ENCODE measurements at regions not wholly inside any gene's neighbourhood (a gene's known extent, or its start where the extent isn't known, plus 50 kb on each side); places are given as distances from the start of the nearest gene placed in this dataset.

DNA sequence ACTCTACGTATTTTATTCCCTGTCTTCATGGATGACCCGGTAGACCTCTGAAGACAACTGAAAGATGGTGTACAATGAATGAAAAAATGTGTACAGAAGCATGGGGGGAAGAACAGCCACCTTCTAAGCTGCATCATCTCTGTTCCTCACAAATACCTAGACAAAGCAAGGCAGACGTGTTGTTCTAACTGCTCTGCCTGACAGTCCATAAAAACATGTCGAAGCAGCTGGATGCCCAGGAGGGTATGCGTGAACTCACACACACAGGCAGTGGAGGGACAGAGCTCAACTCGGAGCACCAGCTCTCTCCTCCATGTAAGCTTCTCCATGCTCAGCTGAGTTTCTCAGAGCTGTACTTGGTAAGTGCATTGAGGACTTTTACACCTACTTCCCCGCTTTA, 327.4 kb downstream of the CTTN start:
- no peak for DNase-seq (ENCODE audit: low spot score)

DNA sequence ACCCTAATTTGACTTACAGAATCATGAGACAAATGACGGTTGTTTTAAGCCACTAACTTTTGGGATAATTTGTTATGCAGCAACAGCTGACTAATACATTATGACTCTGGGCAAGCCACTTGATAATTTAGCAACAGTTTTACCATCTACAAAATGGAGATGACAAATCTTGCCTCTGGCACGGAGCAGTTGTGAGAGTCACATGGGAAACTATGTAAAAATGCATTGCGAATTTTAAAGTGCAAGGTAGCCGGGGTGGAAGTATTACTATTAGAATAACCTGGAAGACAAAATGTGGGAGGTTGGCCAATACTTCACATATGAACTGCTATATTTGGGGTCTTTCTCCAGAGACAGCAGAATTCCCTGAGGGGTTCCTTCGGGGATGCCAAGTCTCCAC, 328.7 kb downstream of the CTTN start:
- DNase-seq (ENCODE audit: low spot score): no peak

DNA sequence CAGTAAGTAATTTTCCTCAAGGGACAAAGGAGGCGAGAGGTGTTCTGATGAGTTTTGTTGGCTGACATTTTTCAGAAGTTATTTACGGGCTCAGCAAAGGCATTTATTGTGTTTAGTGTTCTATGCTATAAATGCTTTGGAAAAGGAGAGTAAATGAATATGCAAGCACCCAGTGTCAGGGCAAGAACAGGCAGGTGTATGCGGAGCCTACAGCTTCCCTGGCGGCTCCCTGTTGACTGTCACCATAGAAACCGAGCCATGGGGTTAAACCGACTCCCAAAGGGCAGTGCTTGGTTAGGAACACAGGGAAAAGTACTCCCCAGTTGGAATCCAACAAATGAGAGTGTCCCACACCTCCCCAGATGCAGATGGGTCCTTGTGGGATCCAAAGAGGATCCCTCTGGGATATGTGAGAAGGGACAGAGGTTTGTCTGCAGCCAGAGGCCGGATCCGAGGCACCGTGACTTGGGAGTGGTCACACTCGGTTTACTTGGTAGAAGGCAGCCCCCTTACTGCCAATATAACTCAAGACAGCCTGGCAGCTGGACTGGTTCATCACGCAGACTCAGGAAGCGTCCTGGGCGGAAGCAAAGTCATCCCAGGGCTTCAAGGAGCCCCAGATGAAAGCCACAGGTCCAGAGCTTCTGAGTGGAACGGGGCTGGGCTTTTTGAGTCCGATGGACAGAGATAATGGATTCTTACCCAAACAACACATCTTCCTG, 329.7 kb downstream of the CTTN start:
- no peak for DNase-seq (ENCODE audit: low spot score)

DNA sequence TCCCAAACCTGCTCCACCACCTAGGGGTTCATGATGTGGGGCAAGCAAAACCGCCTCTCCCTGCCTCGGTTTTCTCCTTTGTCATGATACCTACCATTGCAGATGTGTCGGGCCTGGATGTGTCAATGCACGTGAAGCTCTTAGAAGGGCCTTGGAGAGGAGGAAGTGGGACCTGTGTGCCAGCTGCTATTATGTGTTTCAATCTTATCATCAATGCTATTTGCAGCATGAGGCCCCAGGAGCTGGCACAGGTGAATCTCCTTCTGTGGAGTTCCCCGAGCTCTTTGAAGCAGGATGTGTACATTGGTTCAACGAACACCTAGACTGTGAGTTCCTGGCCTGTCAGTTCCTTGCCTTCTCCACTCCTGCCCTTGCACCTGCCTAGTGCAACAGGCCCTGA, 331.6 kb downstream of the CTTN start:
- no peak for DNase-seq (ENCODE audit: low spot score)

DNA sequence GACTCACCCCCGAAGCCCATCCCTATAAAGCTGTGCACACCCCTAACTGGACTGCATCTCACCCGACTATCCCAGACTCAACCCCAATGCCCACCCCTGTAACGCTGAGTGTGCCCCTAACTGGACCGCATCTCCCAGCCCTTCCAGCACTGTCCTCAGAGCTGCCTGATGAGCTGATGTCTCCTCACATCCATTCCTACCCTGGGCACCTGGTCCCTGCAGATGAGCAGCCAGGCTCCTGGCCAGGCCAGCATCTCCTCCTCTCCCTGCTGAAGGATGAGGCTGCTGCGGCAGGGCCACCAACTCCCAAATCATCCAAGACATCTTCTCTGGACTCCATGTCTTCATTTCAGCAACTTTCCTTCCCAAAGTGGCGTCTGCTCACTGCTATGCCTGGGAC, 332.1 kb downstream of the CTTN start:
- DNase-seq (ENCODE audit: low spot score): no peak

DNA sequence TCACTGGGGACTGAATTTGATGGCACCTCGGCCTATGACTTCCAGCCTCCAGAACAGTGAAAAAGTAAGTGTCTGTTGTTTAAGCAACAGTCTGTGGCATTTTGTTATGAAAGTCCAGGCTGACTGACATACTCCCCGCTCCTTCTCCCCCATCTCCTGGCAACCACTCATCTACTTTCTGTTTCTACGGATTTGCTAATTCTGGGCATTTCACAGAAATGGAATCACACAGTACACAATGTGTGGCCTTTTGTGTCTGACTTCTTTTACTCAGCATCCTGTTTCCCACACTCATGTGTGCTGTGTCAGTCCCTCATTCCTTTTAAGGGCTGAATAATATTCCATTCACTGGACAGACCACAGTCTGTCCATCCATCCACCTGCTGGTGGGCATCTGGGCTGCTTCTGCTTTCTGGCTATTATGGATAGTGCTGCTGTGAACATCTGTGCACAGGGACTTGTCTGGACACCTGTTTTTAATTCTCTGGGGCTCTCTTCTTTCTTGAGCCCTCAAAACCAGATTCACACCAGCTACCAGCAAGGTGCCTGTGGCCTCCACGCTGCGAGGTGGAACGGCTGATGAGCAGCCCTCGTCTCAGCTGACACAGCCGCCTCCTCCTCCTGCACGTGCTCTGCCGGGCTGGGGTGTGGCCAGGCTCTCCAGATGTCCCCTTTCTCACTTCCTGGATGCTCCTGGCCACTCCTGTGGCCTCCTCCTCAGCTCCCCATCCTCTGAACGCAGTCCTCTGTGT, 333.1 kb downstream of the CTTN start:
- DNase-seq (ENCODE audit: low spot score): no peak

DNA sequence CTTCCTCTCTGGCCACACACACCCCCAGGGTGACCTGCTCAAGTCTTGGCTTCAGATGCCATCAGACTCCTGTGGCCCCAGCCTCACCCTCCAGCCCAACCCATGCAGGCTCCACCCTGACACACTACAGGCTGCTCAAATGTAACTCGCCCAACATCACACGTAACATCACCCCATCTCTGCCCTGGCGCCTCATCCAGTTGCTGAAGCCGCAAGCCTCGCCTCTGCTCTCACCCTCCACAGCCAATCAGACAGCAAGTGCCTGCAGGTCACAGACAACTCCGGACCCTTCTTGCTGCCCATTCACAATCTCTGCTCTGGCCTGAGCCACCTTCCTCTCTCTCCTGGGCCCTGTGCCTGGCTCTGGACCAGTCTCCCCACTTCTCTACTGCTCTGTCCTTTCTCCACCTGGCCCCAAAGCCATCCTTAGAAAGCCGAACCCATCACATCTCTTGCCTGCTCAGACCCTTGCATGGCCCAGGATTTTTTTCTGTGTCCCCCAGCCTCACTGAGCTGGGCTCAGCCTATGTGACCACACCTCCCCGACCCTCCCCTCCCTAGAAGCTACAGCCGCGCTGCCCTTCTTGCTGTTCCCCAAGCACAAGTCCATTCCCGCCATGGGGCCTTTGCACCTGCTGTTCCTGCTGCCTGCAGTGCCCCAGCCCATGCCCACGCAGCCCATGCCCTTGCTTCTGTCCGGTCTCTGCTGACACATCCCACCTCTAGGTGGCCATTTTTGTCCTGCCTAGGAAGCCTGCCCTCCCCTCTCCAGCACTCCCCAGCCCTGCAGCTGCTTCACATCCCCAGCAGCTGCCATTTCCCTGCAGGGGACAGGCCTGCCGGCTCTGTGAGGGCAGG, 333.9 kb downstream of the CTTN start:
- no peak for DNase-seq (ENCODE audit: low spot score)

DNA sequence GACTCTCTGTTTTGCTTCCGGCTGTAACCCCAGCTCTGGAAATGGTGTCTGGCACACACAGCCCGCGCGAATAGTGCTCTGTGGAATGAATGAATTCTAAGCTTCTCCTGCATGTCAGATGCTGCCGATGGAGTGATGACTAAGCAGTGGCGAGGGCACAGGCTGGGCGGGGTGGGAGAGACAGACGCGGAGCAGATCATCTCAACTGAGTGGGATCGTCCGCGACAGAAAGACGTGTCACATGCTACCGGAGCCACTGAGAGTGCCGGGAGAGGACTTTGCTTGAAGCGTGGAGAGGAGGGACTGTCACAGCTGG, 334.5 kb downstream of the CTTN start:
- no peak for DNase-seq (ENCODE audit: low spot score)

DNA sequence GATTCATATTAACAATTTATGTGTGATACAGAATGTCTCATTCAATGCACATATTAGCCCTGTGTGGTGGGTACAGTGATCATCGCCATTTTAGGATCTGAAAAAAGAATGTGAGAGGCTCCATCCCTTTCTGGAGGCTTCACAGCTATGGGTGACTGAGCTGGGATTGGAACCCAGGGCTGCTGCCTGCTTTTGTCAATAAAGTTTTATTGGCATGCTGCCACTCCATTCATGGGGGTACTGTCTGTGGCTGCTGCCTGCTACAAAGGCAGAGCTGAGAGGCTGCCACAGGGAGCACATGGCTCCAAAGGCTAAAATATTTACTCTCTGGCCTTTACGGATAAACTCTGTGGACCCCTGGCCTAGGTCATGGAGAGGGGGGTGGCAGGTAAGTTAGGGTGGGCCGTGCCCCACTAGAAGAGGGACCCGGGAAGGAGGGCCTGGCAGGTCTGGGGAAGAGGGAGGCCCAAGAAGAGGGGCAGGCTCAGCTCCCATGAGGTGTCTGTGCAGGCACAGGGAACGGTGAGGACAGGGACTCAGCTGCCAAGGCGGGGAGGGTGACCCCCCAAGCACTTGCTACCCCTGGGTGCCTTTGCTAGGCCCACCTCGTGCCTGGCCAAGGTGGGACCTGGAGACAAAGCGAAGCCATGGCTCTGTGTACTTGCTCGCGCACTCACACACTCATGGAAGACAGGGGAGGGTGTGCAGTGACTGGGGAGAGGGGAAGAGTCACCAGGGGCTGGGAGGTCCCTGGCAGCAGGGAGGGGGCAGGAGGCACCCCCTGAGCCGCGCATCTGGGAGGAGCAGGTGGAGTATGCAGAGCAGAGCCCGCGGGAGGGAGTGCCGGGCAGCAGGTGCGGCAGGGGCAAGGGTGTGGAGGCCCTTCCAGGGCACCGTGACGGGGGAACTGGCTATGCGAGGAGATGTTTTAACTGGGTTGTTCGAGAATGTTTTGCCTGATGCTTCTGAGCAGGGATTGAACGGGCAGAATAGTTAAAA, 335.3 kb downstream of the CTTN start:
- DNase-seq (ENCODE audit: low spot score): no peak

DNA sequence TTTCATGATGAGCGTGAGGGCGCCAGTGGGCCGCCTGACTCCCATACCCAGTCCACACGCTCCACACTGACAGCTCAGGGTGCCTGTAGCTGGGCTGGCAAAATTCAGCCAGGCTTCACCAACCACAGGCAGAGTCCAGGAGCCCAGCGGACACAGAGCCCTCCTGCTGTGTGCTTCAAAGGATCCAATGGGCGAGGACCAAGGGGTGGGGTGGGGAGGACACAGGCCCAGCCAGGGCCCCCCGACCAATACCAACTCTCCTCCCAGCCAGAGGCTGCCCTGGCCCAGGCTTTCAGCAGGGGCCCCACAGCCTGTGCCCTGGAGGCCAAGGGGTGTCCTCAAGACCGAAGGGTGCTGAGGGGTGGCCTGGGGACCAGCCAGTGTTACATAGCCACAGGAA, 336.1 kb downstream of the CTTN start:
- DNase-seq (ENCODE audit: low spot score): no peak

DNA sequence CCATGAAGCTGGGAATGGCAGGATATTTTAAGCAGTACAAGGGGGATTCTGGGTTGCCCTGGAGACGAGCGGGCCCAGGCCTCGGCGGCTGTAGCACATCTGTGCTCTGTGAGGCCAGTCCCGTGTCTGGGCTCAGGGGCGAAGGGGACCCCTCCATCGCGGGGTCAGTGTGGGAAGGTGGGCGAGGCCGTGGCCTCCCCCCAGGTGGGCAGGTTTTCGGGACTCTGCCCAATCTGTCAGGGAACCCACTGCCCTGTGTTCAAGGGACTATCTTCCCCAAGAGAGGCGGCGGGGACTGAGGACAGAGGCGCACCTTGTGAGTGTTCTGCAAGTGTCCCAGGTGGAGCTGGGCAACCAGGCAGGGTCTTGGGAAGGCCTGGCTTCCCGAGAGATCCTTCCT, 336.6 kb downstream of the CTTN start:
- no peak for DNase-seq (ENCODE audit: low spot score)

DNA sequence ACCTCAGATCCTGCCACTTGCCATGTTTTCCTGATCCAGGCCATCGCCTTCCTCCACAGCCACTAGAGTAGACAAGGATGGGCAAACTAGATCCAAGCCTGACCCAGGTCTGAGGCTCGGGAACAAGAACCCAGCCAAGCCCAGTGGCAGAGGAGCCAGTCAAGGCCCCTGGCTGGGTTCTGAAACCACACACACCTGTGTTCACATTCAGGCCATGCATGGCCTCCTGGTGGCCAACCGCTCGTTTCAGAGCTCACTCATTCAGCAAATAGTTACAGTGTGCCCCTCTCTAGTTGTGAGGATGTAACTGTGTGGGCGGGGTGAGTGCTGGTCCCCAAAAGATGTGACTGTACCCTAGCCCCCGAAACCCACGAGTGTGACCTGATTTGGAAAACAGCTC, 337.6 kb downstream of the CTTN start:
- no peak for DNase-seq (ENCODE audit: low spot score)

DNA sequence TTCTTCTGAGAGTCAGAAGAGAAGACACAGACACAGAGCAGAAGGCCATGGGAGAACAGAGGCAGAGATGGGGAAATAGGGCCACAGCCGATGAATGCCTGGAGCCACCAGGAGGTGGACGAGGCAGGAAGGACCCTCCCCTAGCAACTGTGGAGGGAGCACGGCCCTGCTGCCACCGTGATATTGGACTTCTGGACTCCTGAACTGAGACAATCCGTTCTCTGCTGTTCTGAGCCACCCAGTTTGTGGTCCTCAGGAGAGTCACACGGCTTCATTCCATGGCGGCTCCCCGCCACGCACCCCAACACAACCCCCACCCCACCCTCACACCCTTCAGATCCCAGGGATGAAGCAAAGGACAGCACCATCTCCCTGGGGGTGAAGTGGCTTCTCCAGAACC, 338.1 kb downstream of the CTTN start:
- no peak for DNase-seq (ENCODE audit: low spot score)

DNA sequence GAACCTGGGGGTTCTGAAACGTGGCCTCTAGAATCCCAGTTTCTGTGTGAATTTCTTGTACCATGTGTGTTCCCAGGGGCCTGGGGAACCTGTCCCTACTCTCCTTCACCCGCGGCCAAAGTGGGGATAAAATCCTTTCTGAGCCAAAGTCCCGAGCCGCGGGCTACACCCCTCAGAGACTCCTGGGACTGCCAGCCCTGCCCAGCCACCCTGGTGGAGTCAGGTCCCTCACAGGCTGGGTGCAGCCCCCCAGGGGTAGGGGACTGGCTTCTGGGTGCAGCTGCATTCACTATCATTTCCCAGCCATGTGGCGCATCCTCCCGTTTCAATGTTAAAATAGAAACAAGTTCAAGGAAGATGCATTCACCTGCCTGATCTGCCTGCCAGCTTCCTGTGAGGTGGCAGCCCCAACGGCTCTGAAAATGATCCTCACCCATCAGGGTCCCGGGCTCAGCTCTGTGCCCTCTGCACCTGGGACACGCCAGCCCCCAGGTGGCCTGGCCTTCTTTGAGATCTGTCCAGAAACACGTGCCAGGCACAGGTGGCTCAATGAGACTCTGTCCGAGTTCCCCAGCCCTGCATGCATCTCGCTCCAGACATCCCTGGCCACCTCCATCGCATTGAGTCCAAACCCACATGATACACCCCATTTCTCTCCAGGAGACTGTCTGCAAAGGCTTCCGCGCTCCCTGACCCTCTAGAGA, 338.8 kb downstream of the CTTN start:
- DNase-seq (ENCODE audit: low spot score): no peak

DNA sequence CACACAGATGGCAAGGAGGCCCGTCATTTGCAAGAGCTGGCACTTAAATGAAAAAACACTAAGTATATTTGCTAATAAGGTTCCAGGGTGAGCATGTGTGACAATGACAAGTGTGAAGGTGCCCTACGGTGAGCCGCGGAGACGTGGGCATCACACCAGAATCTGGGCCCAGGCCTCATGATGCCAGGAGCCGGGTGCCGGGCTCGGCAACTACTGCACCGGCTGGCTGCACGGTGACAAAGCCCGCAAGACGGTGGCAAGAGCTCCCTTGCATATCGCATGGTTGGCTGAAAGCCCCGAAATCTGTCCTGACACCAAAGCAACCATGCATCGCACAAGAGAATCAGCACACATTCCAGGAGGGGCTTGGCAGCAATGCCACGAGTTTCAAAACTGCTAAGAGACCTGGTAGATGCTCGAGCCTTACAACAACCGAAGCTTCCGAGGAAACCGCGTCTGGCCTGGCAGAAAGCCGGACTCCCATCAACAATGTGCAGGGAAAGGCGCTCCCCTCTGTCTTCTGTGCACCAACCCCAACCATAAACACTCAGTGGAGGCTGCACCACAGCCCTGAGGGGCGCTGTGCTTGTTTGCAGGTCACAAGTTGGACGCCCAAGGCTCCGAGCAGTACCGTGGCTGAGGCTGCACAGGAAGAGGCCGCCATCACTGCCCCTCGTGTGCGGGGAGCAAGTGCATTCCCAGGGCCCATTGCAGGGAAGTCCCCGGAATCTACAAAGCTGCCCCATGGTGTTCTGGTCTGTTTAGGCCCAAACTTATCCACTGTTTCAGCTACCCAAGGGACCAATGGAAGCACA, 339.7 kb downstream of the CTTN start:
- no peak for DNase-seq (ENCODE audit: low spot score)

DNA sequence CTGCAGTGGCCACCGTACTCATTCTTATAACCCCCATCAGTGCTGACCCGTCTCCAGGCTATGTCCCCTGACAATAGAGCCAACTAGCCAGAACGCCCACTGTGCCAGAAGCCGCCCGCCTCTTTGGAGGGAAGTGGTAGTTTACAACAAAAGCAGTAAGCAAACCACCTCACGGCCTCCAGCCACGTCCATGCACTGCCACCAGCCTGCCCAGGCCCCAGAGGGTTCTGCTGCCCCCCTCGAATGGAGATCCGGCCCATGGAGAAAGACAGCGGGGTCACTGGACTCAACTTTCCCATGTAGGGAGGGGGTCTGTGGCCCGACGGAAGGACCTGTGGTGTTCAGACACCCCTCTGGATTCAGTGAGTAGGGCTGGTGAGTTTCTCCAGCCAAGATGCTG, 340.3 kb downstream of the CTTN start:
- no peak for DNase-seq (ENCODE audit: low spot score)

DNA sequence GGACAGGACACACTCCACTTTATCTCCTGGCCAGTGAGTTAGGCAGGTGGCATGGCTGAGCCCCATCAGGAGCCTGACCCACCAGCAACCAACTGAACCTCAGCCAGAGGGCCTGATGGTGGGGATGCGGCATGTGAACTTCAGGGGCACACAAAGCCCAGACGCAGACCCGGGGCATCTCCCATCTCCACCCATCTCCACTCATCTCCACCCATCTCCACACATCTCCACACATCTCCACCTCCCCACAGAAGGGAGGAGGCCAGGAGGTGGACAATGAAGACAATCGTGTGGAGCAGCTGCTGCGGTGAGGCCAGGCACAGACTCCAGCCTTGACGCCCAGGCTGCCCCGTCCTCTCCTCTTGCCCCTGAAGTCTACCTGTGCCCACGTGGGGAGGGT, 340.8 kb downstream of the CTTN start:
- no peak for DNase-seq (ENCODE audit: low spot score)

DNA sequence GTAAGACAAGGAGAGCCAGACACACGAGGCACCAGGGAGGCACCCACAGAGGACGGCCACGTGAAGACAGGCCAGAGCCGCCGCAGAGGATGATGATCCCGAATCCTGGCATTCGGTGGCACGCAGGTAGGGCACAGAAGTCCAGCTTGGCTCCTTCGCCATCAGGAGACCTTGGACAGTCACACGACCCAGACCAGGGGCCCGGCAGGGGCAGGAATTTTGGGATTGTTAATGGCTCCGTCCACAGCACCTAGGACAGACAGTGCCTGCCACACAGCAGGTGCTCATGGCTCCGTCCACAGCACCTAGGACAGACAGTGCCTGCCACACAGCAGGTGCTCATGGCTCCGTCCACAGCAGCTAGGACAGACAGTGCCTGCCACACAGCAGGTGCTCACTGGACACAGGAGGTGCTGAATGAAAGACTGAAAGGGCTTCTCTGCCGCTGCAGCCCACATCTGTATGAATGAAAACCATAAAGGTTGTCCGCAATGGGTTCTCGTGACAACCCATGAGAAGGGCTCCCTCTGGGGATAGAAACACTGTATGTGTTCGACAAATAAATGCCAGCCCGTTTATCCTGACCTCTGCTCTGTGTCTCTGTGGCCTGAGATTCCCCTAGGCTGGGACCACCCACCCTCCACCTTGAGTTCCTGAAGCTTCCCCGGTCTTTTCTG, 341.6 kb downstream of the CTTN start:
- DNase-seq (ENCODE audit: low spot score): no peak

DNA sequence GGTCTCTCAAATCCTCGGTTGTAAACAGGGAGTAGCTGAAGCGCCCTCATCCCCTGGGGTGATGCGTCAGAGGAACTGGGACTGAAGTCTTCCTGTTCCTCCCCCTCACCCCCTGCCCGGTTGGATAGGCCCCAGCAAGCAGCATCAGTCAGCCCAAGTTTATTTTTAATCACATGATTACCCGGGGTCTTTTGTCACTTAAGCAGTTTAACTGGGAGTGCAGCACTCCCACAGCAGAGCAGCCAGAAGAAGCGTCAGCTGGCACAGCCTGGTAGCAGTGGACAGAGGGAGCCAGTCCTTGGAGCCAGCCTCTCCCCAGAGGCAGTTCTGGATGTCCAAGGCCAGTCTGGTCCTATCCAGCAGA, 342.1 kb downstream of the CTTN start:
- DNase-seq (ENCODE audit: low spot score): no peak

DNA sequence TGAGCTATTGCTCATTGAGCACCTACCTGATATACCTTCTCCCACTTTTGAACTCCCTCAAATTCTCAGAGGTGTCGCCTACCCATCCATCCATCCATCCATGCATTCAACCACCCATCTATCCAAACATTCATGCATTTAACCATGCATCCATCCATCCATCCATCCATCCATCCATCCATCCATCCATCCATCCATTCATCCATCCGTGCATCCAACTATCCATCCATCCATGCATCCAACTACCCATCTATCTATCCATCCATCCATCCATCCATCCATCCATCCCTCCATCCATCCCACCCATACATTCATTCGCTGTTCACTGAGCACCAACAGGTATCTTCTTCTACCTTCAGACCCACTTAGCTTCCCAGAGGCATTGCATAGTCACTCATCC, 342.8 kb downstream of the CTTN start:
- DNase-seq (ENCODE audit: low spot score): no peak
